Stimulated activated memory B cell treated with anti-CD40 and anti-IgM and Interleukin-4, amounts not matched to agents 10 μg/mL and 1 μg/mL and 100 μg/mL, for 72 hours (primary cell): ENCODE measurements at regions not wholly inside any gene's neighbourhood (a gene's known extent, or its start where the extent isn't known, plus 50 kb on each side); places are given as distances from the start of the nearest gene placed in this dataset.

Experiments used
- ATAC-seq: fragments of 150-1000 bp; cut with Tn5 transposase; 2 replicates; pipeline ENCODE4 v1.10.0; 2021
- H3K27ac Mint-ChIP-seq: one replicate; pipeline ENCODE4 v1.8.0; 2022; ENCODE audit warnings: mild to moderate bottlenecking, mixed read lengths
- H3K27me3 Mint-ChIP-seq: one replicate; pipeline ENCODE4 v1.8.0; 2022; ENCODE audit warnings: mixed read lengths
- H3K36me3 Mint-ChIP-seq: one replicate; pipeline ENCODE4 v1.8.0; 2022; ENCODE audit warnings: mixed read lengths
- H3K4me1 Mint-ChIP-seq: one replicate; pipeline ENCODE4 v1.8.0; 2022; ENCODE audit warnings: mixed read lengths
- H3K4me3 Mint-ChIP-seq: one replicate; pipeline ENCODE4 v1.8.0; 2022; ENCODE audit warnings: mild to moderate bottlenecking, moderate library complexity, mixed read lengths
- H3K9me3 Mint-ChIP-seq: one replicate; pipeline ENCODE4 v1.8.0; 2022; ENCODE audit warnings: mixed read lengths

GRCh38 chr4:165602621-165603020 lies 223.8 kb downstream of the CPE start:
- no peaks in the 10 kb centered on the region for H3K27me3 Mint-ChIP-seq
- no peak overlapping the region for H3K27ac Mint-ChIP-seq
- no peak overlapping the region for H3K4me3 Mint-ChIP-seq
- H3K4me1 Mint-ChIP-seq = no peaks in the 10 kb centered on the region
- no peak for ATAC-seq
- H3K36me3 Mint-ChIP-seq = no peaks in the 10 kb centered on the region
- H3K9me3 Mint-ChIP-seq = no peaks in the 10 kb centered on the region

- no peak for ATAC-seq
- no peaks in the 10 kb centered on the region for H3K27me3 Mint-ChIP-seq
- no peaks in the 10 kb centered on the region for H3K36me3 Mint-ChIP-seq
- no peaks in the 10 kb centered on the region for H3K9me3 Mint-ChIP-seq
- no peak overlapping the region for H3K27ac Mint-ChIP-seq
- H3K4me3 Mint-ChIP-seq = no peak overlapping the region
- no peaks in the 10 kb centered on the region for H3K4me1 Mint-ChIP-seq
Observed at GRCh38 chr4:165604181-165604580, 225.4 kb downstream of the CPE start.

GRCh38 chr4:165605811-165606210 lies 227.0 kb downstream of the CPE start:
- Mint-ChIP-seq H3K27ac (no peak overlapping the region), H3K9me3 (no peaks in the 10 kb centered on the region), H3K27me3 (no peaks in the 10 kb centered on the region), H3K4me3 (no peak overlapping the region), H3K36me3 (no peaks in the 10 kb centered on the region), H3K4me1 (peaks cover under 1% of the 10 kb centered on the region)
- no peak for ATAC-seq

- no peak overlapping the region for H3K27ac Mint-ChIP-seq
- H3K4me1 Mint-ChIP-seq = peaks cover 6% of the 10 kb centered on the region
- no peak for ATAC-seq
- peaks cover 4% of the 10 kb centered on the region for H3K9me3 Mint-ChIP-seq
- no peaks in the 10 kb centered on the region for H3K27me3 Mint-ChIP-seq
- H3K36me3 Mint-ChIP-seq = no peaks in the 10 kb centered on the region
- H3K4me3 Mint-ChIP-seq = no peak overlapping the region
Observed at GRCh38 chr4:165606465-165607205, 227.8 kb downstream of the CPE start.

GRCh38 chr4:165609653-165610052 lies 230.8 kb downstream of the CPE start:
- H3K4me3 Mint-ChIP-seq = no peak overlapping the region
- H3K27ac Mint-ChIP-seq = no peak overlapping the region
- no peaks in the 10 kb centered on the region for H3K27me3 Mint-ChIP-seq
- no peak for ATAC-seq
- H3K36me3 Mint-ChIP-seq = no peaks in the 10 kb centered on the region
- peaks cover 6% of the 10 kb centered on the region for H3K4me1 Mint-ChIP-seq
- peaks cover 4% of the 10 kb centered on the region for H3K9me3 Mint-ChIP-seq

GRCh38 chr4:165610679-165611437 lies 232.1 kb downstream of the CPE start:
- no peak overlapping the region for H3K27ac Mint-ChIP-seq
- no peaks in the 10 kb centered on the region for H3K27me3 Mint-ChIP-seq
- no peaks in the 10 kb centered on the region for H3K36me3 Mint-ChIP-seq
- peaks cover 6% of the 10 kb centered on the region for H3K4me1 Mint-ChIP-seq
- peaks cover 4% of the 10 kb centered on the region for H3K9me3 Mint-ChIP-seq
- ATAC-seq = no peak
- no peak overlapping the region for H3K4me3 Mint-ChIP-seq

- no peak overlapping the region for H3K4me3 Mint-ChIP-seq
- H3K36me3 Mint-ChIP-seq = no peaks in the 10 kb centered on the region
- peaks cover 6% of the 10 kb centered on the region for H3K4me1 Mint-ChIP-seq
- peaks cover 4% of the 10 kb centered on the region for H3K9me3 Mint-ChIP-seq
- no peak for ATAC-seq
- no peaks in the 10 kb centered on the region for H3K27me3 Mint-ChIP-seq
- no peak overlapping the region for H3K27ac Mint-ChIP-seq
Observed at GRCh38 chr4:165612936-165613335, 234.1 kb downstream of the CPE start.

GRCh38 chr4:165613581-165613980 lies 234.8 kb downstream of the CPE start:
- no peak for ATAC-seq
- Mint-ChIP-seq H3K36me3 (no peaks in the 10 kb centered on the region), H3K27me3 (no peaks in the 10 kb centered on the region), H3K4me3 (no peak overlapping the region), H3K9me3 (peaks cover 4% of the 10 kb centered on the region), H3K4me1 (peaks cover 6% of the 10 kb centered on the region), H3K27ac (no peak overlapping the region)

GRCh38 chr4:165620913-165621312 lies 242.1 kb downstream of the CPE start:
- Mint-ChIP-seq H3K27ac (no peak overlapping the region), H3K4me1 (no peaks in the 10 kb centered on the region), H3K9me3 (peaks cover 3% of the 10 kb centered on the region), H3K36me3 (no peaks in the 10 kb centered on the region), H3K27me3 (no peaks in the 10 kb centered on the region), H3K4me3 (no peak overlapping the region)
- ATAC-seq = no peak

- Mint-ChIP-seq H3K4me3 (no peak overlapping the region), H3K36me3 (no peaks in the 10 kb centered on the region), H3K4me1 (no peaks in the 10 kb centered on the region), H3K9me3 (peaks cover 6% of the 10 kb centered on the region), H3K27me3 (no peaks in the 10 kb centered on the region), H3K27ac (no peak overlapping the region)
- no peak for ATAC-seq
Observed at GRCh38 chr4:165621983-165622382, 243.2 kb downstream of the CPE start.

- Mint-ChIP-seq H3K4me1 (no peaks in the 10 kb centered on the region), H3K27ac (no peak overlapping the region), H3K9me3 (peaks cover 4% of the 10 kb centered on the region), H3K27me3 (no peaks in the 10 kb centered on the region), H3K4me3 (no peak overlapping the region), H3K36me3 (no peaks in the 10 kb centered on the region)
- no peak for ATAC-seq
Observed at GRCh38 chr4:165625281-165625680, 246.5 kb downstream of the CPE start.

- no peaks in the 10 kb centered on the region for H3K27me3 Mint-ChIP-seq
- no peak overlapping the region for H3K4me3 Mint-ChIP-seq
- no peak overlapping the region for H3K27ac Mint-ChIP-seq
- H3K9me3 Mint-ChIP-seq = peaks cover 3% of the 10 kb centered on the region
- no peaks in the 10 kb centered on the region for H3K4me1 Mint-ChIP-seq
- no peak for ATAC-seq
- no peaks in the 10 kb centered on the region for H3K36me3 Mint-ChIP-seq
Observed at GRCh38 chr4:165626316-165626715, 246.7 kb upstream of the TLL1 start.

- H3K4me1 Mint-ChIP-seq = no peaks in the 10 kb centered on the region
- no peak for ATAC-seq
- no peaks in the 10 kb centered on the region for H3K36me3 Mint-ChIP-seq
- H3K27me3 Mint-ChIP-seq = no peaks in the 10 kb centered on the region
- peaks cover 3% of the 10 kb centered on the region for H3K9me3 Mint-ChIP-seq
- no peak overlapping the region for H3K27ac Mint-ChIP-seq
- H3K4me3 Mint-ChIP-seq = no peak overlapping the region
Observed at GRCh38 chr4:165627128-165627527, 245.9 kb upstream of the TLL1 start.

- Mint-ChIP-seq H3K9me3 (peaks cover 3% of the 10 kb centered on the region), H3K4me1 (no peaks in the 10 kb centered on the region), H3K27ac (no peak overlapping the region), H3K4me3 (no peak overlapping the region), H3K36me3 (no peaks in the 10 kb centered on the region), H3K27me3 (no peaks in the 10 kb centered on the region)
- no peak for ATAC-seq
Observed at GRCh38 chr4:165627548-165627947, 245.5 kb upstream of the TLL1 start.

- H3K27me3 Mint-ChIP-seq = no peaks in the 10 kb centered on the region
- H3K27ac Mint-ChIP-seq = no peak overlapping the region
- no peaks in the 10 kb centered on the region for H3K4me1 Mint-ChIP-seq
- no peaks in the 10 kb centered on the region for H3K36me3 Mint-ChIP-seq
- H3K4me3 Mint-ChIP-seq = no peak overlapping the region
- no peak for ATAC-seq
- H3K9me3 Mint-ChIP-seq = peaks cover 3% of the 10 kb centered on the region
Observed at GRCh38 chr4:165628572-165628971, 244.5 kb upstream of the TLL1 start.

- Mint-ChIP-seq H3K4me3 (no peak overlapping the region), H3K4me1 (no peaks in the 10 kb centered on the region), H3K9me3 (peaks cover 3% of the 10 kb centered on the region), H3K36me3 (no peaks in the 10 kb centered on the region), H3K27ac (no peak overlapping the region), H3K27me3 (no peaks in the 10 kb centered on the region)
- peak; percentile 39 for ATAC-seq
Observed at GRCh38 chr4:165630671-165631070, 242.4 kb upstream of the TLL1 start.
